ENCODE measurements at regions not wholly inside any gene's neighbourhood (a gene's known extent, or its start where the extent isn't known, plus 50 kb on each side); places are given as distances from the start of the nearest gene placed in this dataset.

GRCh38 chr15:93645594-93645993, 556.6 kb upstream of the RGMA start:
- H2BK120ac ChIP-seq (replicated peaks; ENCODE audit: low read depth, low read length), result no peak overlapping the region
- FAIRE-seq (no peak), DNase-seq (ENCODE audit: low read depth in 1 of 2, low spot score in 2 of 2) (no peak)
- H2BK12ac ChIP-seq (ENCODE audit: low read depth, low read length), result no peak overlapping the region
- H4K5ac ChIP-seq (ENCODE audit: insufficient read length, low read depth, low read length), result no peak overlapping the region
- no peaks in the 10 kb centered on the region; the same call in 1 of the 2 replicates for H3K23me2 ChIP-seq (ENCODE audit: low read depth, low read length)
- ChIA-PET CTCF (ENCODE audit: partially characterized antibody) (no interaction called here), POLR2A (ENCODE audit: partially characterized antibody) (no interaction called here)
- H3K9me3 ChIP-seq (ENCODE audit: insufficient read depth in 2 of 2, low read depth in 1 of 2, low read length in 1 of 2), result no peaks in the 10 kb centered on the region
- no peak overlapping the region for H3K9ac ChIP-seq (replicated peaks in 1 of 4; ENCODE audit: extremely low read depth in 1 of 4, low read depth in 3 of 4, low read length in 3 of 4)
- H3K79me1 ChIP-seq (ENCODE audit: low read depth, low read length), result no peaks in the 10 kb centered on the region
- H3K4me3 ChIP-seq (ENCODE audit: extremely low read depth in 1 of 4, insufficient read depth in 2 of 4, low read depth in 3 of 4, low read length in 4 of 4), result no peak overlapping the region
- H2AFZ ChIP-seq (ENCODE audit: low read length), result no peak overlapping the region
- H3K4me2 ChIP-seq (ENCODE audit: insufficient read depth in 1 of 2, low read depth in 2 of 2, low read length in 2 of 2), result no peak overlapping the region
- no peak overlapping the region for H3K56ac ChIP-seq (replicated peaks; ENCODE audit: insufficient read length, low read depth, low read length)
- no peaks in the 10 kb centered on the region for H4K20me1 ChIP-seq (replicated peaks in 1 of 2; ENCODE audit: control insufficient read depth in 1 of 2, insufficient read depth in 2 of 2, low read length in 2 of 2)
- H3K27me3 ChIP-seq (replicated peaks in 1 of 4; ENCODE audit: control insufficient read depth in 3 of 4, extremely low read depth in 1 of 4, insufficient read depth in 3 of 4, low read length in 3 of 4), result no peaks in the 10 kb centered on the region
- no peak overlapping the region for H3K4ac ChIP-seq (replicated peaks; ENCODE audit: insufficient read length, low read depth, low read length)
- 94% methylated on average over 6 of the region's 6 CpGs; no CpG with 5 or more reads in 1 of the 2 experiments for WGBS, 2 experiments (ENCODE audit: extremely low coverage in 1 of 2, insufficient coverage in 1 of 2, insufficient read length in 1 of 2, insufficient replicate concordance in 2 of 2, low coverage in 1 of 2, low lambda C conversion rate in 2 of 2, missing lambda C conversion rate in 1 of 2)
- H4K8ac ChIP-seq (ENCODE audit: extremely low read depth, insufficient read depth, low read length), result no peak overlapping the region
- no peak overlapping the region for H3K18ac ChIP-seq (ENCODE audit: extremely low read depth, low read length)
- no peak overlapping the region for H3K23ac ChIP-seq (ENCODE audit: insufficient read length)
- TF ChIP-seq SP4 (IDR thresholded peaks at IDR 0.05; ENCODE audit: low read length) (no peak), MAX (IDR thresholded peaks at IDR 0.05) (no peak), POLR2AphosphoS5 (IDR thresholded peaks at IDR 0.05; ENCODE audit: low read depth, low read length) (no peak), TBP (IDR thresholded peaks at IDR 0.05; ENCODE audit: low read depth, low read length) (no peak), RBBP5 (IDR thresholded peaks at IDR 0.05; ENCODE audit: borderline replicate concordance, low read depth, low read length) (no peak), SIN3A (conservative IDR thresholded peaks at IDR 0.05 in 1 of 2, IDR thresholded peaks at IDR 0.05 in 1 of 2; ENCODE audit: low read depth in 1 of 2, low read length in 2 of 2) (no peak), FOSL1 (IDR thresholded peaks at IDR 0.05; ENCODE audit: insufficient read depth, low read depth, low read length) (no peak), TAF1 (IDR thresholded peaks at IDR 0.05; ENCODE audit: low read depth, low read length) (no peak), TEAD4 (IDR thresholded peaks at IDR 0.05; ENCODE audit: low read depth, low read length) (no peak), CHD2 (IDR thresholded peaks at IDR 0.05; ENCODE audit: low read length) (no peak)
- H3K4me1 ChIP-seq (replicated peaks in 1 of 4; ENCODE audit: control insufficient read depth in 3 of 4, insufficient read depth in 4 of 4, low read length in 3 of 4), result no peaks in the 10 kb centered on the region
- no peaks in the 10 kb centered on the region for H3K36me3 ChIP-seq (ENCODE audit: control insufficient read depth in 2 of 4, insufficient read depth in 4 of 4, low read length in 3 of 4)
- no peak overlapping the region for H2BK15ac ChIP-seq (ENCODE audit: low read length)
- no peak overlapping the region for H4K91ac ChIP-seq (replicated peaks; ENCODE audit: insufficient read length, low read length)
- H2BK5ac ChIP-seq (ENCODE audit: low read depth, low read length), result no peak overlapping the region
- H3K79me2 ChIP-seq (ENCODE audit: control insufficient read depth in 1 of 2, insufficient read depth in 2 of 2, low read length in 2 of 2), result no peaks in the 10 kb centered on the region
- H2AK5ac ChIP-seq (ENCODE audit: low read depth, low read length), result no peak overlapping the region
- no peak overlapping the region for H2BK20ac ChIP-seq (ENCODE audit: low read length)
- H3K27ac ChIP-seq (ENCODE audit: low read depth, low read length), result no peak overlapping the region
- no peak overlapping the region for H3K14ac ChIP-seq (ENCODE audit: insufficient read length)

All from H1 (cell line).